Subcutaneous abdominal adipose tissue (tissue), 5 donors: ENCODE measurements at regions not wholly inside any gene's neighbourhood (a gene's known extent, or its start where the extent isn't known, plus 50 kb on each side); places are given as distances from the start of the nearest gene placed in this dataset.
A peak's percentile ranks its signal among the peaks of the same experiment; 100 is the strongest.

Source experiments
- H3K27ac ChIP-seq: one replicate; pipeline ENCODE4 v1.7.0; 2013; ENCODE audit warnings: low read depth, mild to moderate bottlenecking, inconsistent platforms, low read length, moderate library complexity
- H3K27me3 ChIP-seq, 5 donors: one replicate each; pipeline ENCODE4 v1.7.0; 2013; ENCODE audit warnings: low read length in 5 of 5, inconsistent platforms in 1 of 5; ENCODE audit not compliant: control insufficient read depth in 5 of 5, insufficient read depth in 4 of 5
- H3K36me3 ChIP-seq, 5 donors: one replicate each; pipeline ENCODE4 v1.7.0; 2013; ENCODE audit warnings: low read length in 5 of 5; ENCODE audit not compliant: control insufficient read depth in 5 of 5, insufficient read depth in 5 of 5
- H3K4me1 ChIP-seq, 5 donors: one replicate each; pipeline ENCODE4 v1.7.0; 2013; ENCODE audit warnings: low read length in 5 of 5, mild to moderate bottlenecking in 3 of 5, moderate library complexity in 1 of 5; ENCODE audit not compliant: control insufficient read depth in 5 of 5, insufficient read depth in 5 of 5
- H3K4me3 ChIP-seq, 5 donors: one replicate each; pipeline ENCODE4 v1.7.0; 2013; ENCODE audit warnings: low read length in 5 of 5, low read depth in 1 of 5
- H3K9ac ChIP-seq, 5 donors: one replicate each; pipeline ENCODE4 v1.7.0; 2013; ENCODE audit warnings: low read length in 5 of 5, mild to moderate bottlenecking in 4 of 5, moderate library complexity in 3 of 5
- H3K9me3 ChIP-seq, 5 donors: one replicate each; pipeline ENCODE4 v1.7.0; 2013; ENCODE audit warnings: low read length in 5 of 5; ENCODE audit not compliant: control insufficient read depth in 5 of 5
- donor health status: healthy.
- donor health status: healthy.
- donor health status: healthy.
- donor health status: healthy.
- donor health status: healthy.

DNA sequence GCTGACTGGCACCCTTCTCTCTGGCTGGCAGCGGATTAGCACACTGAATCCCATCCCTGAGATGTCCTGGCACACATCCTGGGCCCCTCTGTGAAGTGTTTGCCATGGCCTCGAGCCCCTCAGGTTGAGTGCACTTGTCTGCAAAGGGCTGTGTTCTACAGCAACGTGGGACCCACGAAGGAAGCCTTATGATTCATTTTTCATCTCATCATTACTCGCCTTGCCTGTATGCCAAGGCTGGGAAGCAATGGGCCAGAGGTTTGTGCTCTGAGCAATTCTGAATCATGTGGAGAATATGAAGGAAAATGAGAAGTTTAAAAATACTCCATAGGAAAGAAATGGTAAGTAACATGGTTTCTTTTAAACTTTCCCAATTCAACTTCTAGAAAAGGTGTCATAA lies 124.8 kb upstream of the LMO4 start:
- no peaks in the 10 kb centered on the region for H3K9me3 ChIP-seq
- H3K27me3 ChIP-seq, result no peaks in the 10 kb centered on the region
- no peaks in the 10 kb centered on the region for H3K4me1 ChIP-seq
- no peak overlapping the region for H3K27ac ChIP-seq
- H3K4me3 ChIP-seq, result no peak overlapping the region
- H3K9ac ChIP-seq, result no peak overlapping the region
- H3K36me3 ChIP-seq, result no peaks in the 10 kb centered on the region

- Histone ChIP-seq H3K36me3 (no peaks in the 10 kb centered on the region), H3K9ac (no peak overlapping the region), H3K4me1 (no peaks in the 10 kb centered on the region), H3K27ac (peak overlapping the region; percentile 14), H3K27me3 (no peaks in the 10 kb centered on the region), H3K9me3 (no peaks in the 10 kb centered on the region), H3K4me3 (no peak overlapping the region)
These were observed 124.2 kb upstream of the LMO4 start for GRCh38 chr1:87204441-87204840.

DNA sequence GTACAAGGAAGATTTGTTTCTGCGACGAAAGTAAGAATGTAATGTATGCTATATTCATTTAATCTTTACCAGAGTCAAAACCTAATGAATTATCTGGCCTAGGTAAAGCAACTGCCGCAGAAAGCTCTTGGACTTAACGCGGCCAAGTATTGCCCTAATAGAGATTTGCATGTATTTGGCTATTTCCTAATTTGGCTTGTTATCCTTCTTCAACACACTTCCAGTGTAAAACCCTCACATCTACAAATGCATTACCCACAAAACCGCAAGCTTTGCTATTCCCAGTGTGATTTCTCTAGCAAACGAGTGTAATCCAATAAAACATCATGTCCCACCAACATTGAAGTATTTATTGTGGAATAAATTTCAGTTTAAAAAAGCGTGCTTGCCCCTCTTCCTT lies 123.8 kb upstream of the LMO4 start:
- no peak overlapping the region for H3K27ac ChIP-seq
- H3K4me3 ChIP-seq, result no peak overlapping the region
- no peak overlapping the region for H3K9ac ChIP-seq
- H3K27me3 ChIP-seq, result no peaks in the 10 kb centered on the region
- H3K36me3 ChIP-seq, result no peaks in the 10 kb centered on the region
- H3K4me1 ChIP-seq, result no peaks in the 10 kb centered on the region
- H3K9me3 ChIP-seq, result no peaks in the 10 kb centered on the region

DNA sequence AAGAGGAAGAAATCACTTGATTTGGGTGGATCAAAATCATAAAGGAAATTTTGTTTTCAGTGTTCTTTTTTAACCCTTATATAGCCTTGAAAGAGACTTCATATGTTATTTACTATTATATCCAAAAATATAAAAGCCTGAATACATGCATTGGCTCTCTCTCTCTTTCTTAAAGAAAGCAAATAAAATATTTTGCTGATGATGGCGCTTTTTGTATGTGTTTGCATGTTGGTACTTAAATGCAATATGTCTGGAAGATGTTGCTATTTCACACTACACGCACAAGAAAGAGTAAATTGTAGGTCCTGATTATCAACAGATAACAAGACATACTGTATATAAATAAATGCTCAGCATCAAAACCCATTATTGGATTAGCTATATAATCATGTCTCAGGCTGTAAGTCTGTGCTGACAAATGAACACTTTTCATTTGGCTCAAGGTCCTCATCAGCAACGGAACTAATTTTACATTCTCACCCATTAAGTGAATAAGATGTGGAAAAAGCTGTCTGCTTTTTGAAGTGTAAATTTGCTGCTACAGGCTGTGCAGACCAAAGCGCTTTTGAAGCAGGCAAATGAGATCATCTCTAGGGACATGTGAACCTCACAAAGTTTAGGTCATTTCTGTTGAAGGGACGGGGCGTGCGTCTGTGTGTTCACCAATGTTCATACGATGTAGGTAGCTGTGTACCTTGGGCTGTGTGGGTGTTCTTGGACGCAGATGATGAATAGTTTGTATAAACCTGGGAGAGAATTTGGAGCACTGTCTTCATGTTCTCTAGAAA lies 122.4 kb upstream of the LMO4 start:
- H3K9me3 ChIP-seq, result no peaks in the 10 kb centered on the region
- no peaks in the 10 kb centered on the region for H3K36me3 ChIP-seq

DNA sequence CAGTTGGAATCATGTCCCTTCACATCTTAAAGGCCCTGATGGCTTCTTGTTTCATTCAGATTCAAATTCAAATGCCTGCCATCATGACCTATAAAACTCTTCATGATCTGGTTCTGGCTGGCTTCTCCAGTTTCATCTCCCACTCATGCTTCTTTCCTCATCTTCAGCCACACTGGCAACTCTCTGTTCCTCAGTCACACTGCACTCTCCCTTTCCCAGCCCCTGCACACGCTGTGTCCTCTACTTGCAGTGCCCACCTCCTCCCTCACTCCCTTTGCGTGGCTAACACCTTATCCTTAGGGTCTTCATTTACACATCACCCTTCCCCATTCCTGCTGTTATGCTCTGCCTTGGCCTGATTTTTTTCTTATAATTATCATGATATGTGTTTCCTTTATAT lies 120.6 kb upstream of the LMO4 start:
- no peak overlapping the region for H3K4me3 ChIP-seq
- no peaks in the 10 kb centered on the region for H3K36me3 ChIP-seq
- H3K27ac ChIP-seq, result no peak overlapping the region
- no peaks in the 10 kb centered on the region for H3K27me3 ChIP-seq
- H3K9ac ChIP-seq, result no peak overlapping the region
- H3K4me1 ChIP-seq, result no peaks in the 10 kb centered on the region
- H3K9me3 ChIP-seq, result no peaks in the 10 kb centered on the region

More for the DNA sequence above, 122.4 kb upstream of the LMO4 start:
- Histone ChIP-seq H3K27ac (no peak overlapping the region), H3K9ac (no peak overlapping the region), H3K27me3 (no peaks in the 10 kb centered on the region), H3K4me3 (no peak overlapping the region), H3K4me1 (no peaks in the 10 kb centered on the region)

DNA sequence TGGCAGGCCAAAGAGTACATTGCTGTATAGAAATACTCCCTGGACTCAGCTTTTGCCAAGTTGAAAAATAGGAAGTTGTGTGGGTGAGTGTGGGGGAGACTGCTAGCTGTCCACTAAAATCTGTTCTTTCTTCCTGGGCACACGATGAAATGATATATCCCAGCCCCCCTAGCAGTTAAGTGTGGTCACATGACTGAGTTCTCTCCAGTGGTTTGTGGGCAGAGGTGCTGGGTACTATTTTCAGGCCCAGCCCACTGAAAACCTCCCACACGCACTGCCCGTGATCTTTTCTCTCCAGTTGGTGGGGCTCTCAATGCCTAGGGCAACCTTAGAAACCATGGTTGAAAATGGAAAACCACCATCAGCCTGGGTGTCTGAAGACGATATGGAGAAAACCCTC lies 119.7 kb upstream of the LMO4 start:
- no peak overlapping the region for H3K4me3 ChIP-seq
- H3K36me3 ChIP-seq, result no peaks in the 10 kb centered on the region
- H3K4me1 ChIP-seq, result no peaks in the 10 kb centered on the region
- no peaks in the 10 kb centered on the region for H3K27me3 ChIP-seq
- no peak overlapping the region for H3K9ac ChIP-seq
- H3K9me3 ChIP-seq, result no peaks in the 10 kb centered on the region
- no peak overlapping the region for H3K27ac ChIP-seq

- H3K4me3 ChIP-seq, result no peak overlapping the region
- H3K27ac ChIP-seq, result no peak overlapping the region
- H3K9ac ChIP-seq, result no peak overlapping the region
- no peaks in the 10 kb centered on the region for H3K4me1 ChIP-seq
- H3K36me3 ChIP-seq, result no peaks in the 10 kb centered on the region
- H3K9me3 ChIP-seq, result peaks cover 0 to 2% (median 0%) of the 10 kb centered on the region in 5 donors
- H3K27me3 ChIP-seq, result no peaks in the 10 kb centered on the region
These were observed 118.5 kb upstream of the LMO4 start for GRCh38 chr1:87210151-87210550.

DNA sequence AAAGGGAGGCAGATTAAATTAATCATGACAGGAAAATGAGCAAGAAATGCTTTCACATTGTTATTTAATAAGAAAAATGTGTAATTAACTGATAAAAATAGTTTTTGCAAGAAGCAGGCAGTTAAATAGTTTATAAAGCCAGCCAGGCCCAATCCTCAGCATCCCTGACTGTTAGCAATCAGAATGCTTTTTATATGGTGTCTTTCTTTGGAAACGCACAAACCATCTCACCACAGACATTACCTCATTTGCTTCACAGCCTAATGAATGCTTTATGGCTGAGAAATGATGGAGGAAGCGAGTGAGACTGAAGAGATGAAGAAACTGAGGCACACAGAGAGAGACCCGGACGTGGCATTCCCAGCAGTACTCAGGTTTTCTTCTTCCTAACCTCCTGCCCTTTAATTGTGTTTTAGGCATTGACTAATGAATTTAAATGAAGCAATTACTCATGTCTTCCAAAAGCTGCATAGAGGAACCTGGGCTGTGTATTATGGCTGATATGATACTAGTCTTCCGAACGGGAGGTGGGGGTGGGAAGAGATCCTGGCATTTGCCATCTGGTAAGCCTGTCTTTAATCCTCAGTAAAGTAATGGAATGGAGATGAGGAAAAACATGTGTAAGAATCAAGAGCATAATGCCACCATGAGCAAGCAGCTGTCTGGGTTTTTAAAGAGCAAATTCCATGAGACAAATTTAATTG lies 116.1 kb upstream of the LMO4 start:
- no peak overlapping the region for H3K9ac ChIP-seq
- no peaks in the 10 kb centered on the region for H3K36me3 ChIP-seq
- peaks cover 0 to 10% (median 6%) of the 10 kb centered on the region in 5 donors for H3K9me3 ChIP-seq
- no peak overlapping the region for H3K27ac ChIP-seq
- H3K4me1 ChIP-seq, result no peaks in the 10 kb centered on the region
- no peaks in the 10 kb centered on the region for H3K27me3 ChIP-seq
- no peak overlapping the region for H3K4me3 ChIP-seq

- Histone ChIP-seq H3K4me3 (no peak overlapping the region), H3K9ac (no peak overlapping the region), H3K36me3 (no peaks in the 10 kb centered on the region), H3K27me3 (no peaks in the 10 kb centered on the region), H3K4me1 (no peaks in the 10 kb centered on the region), H3K27ac (no peak overlapping the region), H3K9me3 (peaks cover 0 to 10% (median 6%) of the 10 kb centered on the region in 5 donors)
These were observed 115.6 kb upstream of the LMO4 start for GRCh38 chr1:87213135-87213515.

DNA sequence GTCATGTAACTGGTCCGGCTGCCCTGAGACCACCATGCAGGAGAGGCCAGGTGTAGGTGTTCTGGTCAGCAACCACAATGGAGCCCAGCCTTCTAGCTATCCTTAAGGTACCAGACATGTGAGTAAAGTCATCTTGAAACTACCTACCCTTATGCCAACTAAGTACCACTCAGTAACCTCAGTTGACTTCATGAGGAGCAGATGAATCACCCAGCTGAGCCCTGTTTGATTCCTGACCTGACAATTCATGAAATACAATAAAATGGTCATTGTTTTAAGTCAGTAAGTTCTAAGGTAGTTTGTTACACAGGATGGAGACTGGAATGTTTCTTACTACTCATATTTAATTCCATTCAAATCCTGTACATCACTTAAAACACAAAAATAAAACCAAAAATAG lies 113.1 kb upstream of the LMO4 start:
- Histone ChIP-seq H3K27me3 (no peaks in the 10 kb centered on the region), H3K27ac (no peak overlapping the region), H3K9me3 (peaks cover 0 to 10% (median 6%) of the 10 kb centered on the region in 5 donors)

More for the DNA sequence above, 113.1 kb upstream of the LMO4 start:
- Histone ChIP-seq H3K4me3 (no peak overlapping the region), H3K9ac (no peak overlapping the region), H3K4me1 (peaks cover 0 to 9% (median 4%) of the 10 kb centered on the region in 5 donors), H3K36me3 (no peaks in the 10 kb centered on the region)
